Glomerular endothelial cell (primary cell): ENCODE measurements at regions not wholly inside any gene's neighbourhood (a gene's known extent, or its start where the extent isn't known, plus 50 kb on each side); places are given as distances from the start of the nearest gene placed in this dataset.

ENCODE experiments used
- DNase-seq: peaks from one replicate; pipeline ENCODE4 v3.0.0-alpha.2; 2011; ENCODE audit warnings: low read depth, low spot score; ENCODE audit errors: extremely low read depth

DNA sequence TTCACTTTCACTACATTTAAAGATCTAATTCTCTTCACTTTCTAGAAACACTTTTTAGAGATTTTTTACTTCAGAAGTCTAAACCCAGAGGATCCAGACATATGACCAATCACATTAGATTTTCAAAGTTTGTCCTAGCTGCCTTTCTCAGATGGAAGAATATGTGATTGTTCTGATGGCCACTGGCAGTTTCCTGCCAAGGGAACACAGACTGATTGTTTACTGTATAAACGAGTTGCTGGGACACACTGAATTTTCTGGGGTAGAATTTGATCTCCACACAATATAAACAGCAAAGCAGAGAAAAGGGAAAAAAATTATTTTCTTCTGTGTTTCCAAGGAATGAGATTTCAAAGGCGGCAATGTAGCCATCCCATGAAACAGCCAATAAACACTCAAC is 480.0 kb downstream of the TOX3 start:
- no peak for DNase-seq

DNA sequence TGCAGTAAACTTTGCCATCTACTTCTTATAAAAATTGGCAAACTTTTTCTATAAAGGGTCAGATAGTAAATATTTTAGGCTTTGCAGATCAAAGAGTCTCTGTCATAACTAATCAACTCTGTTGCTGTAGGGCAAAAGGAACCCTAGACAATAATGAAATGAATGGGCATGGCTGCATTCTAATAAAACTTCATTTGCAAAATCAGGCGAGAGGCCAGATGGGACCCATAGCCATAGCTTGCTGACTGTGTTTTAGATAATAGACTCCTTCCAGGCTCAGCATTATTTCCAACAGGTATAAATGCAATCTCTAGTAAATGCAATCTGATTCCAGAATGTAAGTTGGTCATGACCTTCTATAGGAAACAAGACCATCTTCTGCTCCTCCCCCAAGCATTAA is 490.7 kb downstream of the TOX3 start:
- no peak for DNase-seq

DNA sequence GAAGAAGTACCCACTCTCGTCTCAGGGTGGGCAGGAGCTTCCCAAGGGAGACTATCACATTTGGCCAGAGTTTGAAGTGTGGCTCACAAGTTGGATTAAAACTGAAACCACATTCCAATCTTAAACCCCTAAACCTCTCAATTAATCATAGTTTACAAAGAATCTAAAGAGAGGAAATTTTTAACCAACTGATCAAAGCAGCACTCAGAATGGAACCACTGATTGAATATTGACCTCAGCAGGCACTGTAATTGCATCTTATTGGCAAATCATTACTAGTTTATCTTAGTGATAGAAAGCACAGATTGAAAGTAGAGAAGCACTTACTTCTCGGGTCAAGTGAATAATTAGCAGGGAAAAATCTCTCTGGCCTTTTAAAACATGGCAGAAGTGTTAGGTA is 491.6 kb downstream of the TOX3 start:
- no peak for DNase-seq

DNA sequence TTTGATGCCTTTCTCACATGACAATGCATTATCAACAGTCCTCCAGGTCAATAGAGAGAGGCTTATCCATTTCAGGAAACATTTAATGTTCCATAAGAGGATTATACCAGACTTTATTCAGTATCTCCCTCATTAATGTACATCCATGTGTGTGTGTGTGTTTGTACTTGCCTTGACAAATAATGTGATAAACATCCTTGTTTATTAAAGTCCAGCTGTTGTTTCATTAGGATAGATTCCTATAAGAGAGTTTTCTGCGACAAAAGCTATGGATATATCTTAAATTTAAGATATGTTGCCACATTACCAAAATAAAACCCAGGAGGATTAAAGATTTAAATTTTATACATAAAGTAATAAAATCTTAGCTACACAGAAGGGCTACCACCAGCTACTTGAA is 492.6 kb downstream of the TOX3 start:
- DNase-seq = no peak

DNA sequence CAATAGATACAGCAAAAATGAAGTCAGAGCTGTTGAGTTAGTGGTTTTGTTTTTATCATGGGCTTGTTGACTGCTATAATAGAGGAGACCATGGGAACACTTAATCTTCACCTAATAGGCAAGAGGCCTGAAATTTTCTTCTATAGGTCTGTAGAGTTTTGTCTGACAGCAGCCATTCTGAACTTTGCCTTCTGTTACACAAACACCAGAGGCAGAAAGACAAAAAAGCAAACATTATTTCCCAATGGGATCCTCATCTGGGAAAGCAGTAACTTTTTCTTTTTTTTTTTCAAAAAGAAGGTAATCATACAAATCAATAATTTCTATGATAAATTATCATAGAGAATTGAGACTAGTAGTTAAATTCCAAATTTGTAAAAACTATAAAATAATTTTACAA is 494.1 kb downstream of the TOX3 start:
- no peak for DNase-seq

DNA sequence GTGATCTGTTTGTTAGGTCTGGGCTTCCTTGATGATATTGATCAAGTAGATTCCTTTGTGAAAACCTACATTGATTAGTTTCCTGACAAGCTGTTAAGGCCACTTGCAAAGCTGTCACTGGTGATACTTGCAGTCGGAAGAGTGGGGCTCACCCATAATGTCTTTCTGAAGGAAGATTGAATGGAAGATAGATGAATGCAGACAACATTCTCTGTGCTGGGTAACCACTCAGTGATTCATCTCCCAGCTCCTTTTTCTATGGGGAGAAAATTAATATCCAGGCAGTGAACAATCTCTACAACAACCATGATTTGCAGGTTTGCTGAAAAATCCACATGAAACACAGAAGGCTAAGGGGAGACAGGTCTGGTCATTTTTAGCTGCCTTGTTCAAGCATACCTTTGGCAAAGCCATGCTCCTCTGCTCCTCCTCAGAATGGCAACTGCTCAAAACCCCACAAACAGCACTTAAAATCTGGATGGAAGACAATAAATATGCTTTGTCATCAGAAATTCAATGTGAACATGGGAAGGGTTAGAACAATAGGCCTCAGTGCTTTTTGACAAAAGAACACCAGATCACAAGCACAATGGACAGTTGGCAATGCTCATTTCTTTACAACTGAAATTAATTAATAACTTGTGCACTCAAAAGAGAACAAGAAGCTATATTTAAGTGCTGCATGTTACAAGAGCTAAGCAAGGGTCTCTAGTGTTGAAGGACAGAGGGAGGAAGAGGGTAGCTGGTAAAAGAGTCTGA is 495.4 kb downstream of the TOX3 start:
- DNase-seq = no peak

DNA sequence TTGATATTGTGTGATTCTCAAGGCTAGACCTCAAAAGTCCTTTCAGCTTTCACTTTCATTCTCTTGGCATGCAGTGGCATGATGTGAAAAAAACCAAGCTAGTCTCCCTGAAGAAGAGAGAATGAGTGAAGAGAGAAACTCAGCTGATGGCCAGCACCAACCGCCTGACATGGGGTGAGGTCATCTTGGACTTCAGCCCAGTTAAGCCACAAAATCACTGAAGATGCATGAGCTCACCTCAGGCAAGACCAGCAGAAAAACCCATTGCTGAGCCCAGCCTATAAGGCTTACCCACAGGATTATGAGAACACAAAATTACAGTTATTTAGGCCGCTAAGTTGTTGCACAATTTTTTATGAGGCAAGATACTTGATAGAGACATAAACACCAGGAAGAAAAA is 496.5 kb downstream of the TOX3 start:
- DNase-seq = no peak

DNA sequence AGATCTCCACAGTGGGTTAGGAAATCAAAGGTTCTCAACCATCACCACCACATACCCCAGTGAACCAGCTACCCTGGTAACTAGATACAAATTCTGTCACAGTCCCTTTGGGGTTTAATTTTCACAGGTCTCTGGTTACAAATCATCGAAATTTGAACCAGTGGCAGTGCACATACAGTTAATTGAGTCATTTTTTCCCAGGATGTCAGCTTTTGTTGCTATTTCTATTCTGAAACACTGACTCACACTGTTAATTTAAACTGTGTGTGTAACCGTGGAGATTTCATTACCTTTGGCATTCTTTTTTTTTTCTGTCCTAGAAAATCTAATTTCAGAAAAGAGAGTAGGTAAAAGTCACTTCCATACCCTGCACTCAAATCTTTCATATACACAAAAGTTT is 511.5 kb downstream of the TOX3 start:
- DNase-seq = no peak

DNA sequence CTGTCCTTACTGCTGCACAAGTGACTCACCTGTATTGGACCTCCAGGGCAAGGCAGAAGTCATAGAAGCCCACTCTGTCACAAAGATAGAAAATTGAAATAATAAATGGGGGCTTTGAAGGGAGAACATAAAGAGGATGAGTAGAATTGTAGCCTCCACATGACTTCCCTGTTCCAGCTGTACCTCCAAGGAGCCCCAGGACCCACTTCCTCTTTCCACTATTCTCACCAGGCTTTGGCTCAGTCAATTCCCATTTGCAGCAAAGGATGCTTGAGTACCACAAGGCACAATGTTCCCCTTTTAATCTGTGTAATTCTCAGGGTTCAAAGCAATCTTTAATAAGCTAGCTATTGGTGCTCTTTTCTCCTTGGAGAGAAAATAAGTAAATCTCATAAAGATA is 512.1 kb downstream of the TOX3 start:
- no peak for DNase-seq

DNA sequence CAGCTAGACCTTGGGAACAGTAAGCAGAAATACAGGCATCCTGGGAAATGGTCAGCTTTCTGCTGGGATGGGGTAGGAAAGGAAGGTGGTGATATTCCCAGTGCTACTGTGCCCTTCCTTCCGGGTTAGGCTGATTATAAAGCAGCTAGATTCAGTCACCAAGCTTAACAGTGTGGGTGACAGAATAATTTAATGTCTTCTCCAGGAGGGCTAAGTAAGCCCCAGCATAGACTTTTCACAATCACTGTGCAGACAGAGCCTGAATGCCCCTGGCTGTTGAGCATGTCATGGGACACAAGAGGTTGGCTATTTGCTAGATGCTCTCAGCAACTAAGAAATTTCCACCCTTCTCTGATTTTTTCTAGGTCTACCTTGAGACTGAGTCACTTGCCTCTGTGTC is 513.0 kb downstream of the TOX3 start:
- no peak for DNase-seq

DNA sequence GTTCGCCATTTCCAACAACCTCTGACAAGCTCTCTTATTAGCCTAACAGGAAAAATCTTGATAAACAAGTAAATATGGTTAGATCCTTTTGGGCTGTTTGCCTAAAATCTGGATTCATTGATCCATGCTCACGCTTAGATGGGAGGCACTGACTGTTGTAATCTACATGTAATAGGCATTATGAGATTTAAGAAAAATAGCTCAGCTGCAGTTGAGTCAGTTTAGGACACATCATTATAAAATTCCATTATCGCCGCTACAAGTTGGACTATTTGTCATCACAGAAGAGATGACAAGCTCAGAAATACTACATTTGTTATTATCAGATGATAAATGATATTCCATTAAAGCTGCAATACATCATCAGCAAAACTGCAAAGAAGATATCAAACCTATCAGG is 524.0 kb downstream of the TOX3 start:
- DNase-seq = no peak

DNA sequence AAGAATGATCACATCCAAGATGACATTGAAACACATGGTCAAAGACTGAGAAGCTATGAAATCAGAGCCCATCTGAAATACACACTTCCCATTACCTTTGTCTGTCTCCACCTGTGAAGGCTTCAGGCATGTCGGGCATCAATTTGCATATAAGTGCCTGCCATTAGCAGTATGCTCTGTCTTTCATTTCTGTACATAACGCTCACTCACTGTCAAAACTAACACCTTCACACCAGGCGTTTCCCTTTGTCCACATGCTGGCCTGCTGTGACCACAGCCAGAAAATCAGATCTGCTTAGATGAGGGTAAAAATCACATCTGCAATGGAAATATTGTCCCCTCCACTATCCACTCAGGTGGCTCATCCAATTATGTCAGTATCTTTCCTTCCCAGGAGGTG is 524.8 kb downstream of the TOX3 start:
- no peak for DNase-seq

DNA sequence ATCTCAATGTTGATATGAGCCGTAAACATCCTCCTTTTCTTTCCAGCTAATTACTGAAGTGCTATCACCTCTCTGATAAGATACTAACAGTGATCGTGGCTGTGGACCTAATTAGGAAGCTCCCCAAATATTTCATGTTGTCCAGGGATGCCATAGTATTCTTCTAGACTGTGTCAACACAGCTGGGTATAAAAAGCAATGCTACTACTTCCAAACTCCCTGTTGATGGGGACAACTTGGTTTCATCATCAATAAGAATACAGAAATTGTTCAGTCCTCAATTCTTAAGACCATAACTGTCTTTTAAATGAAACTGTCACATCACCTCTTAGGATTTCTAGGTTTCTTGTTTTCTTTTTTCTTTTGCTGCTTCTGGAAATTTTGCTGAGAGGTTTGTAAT is 530.6 kb downstream of the TOX3 start:
- no peak for DNase-seq

DNA sequence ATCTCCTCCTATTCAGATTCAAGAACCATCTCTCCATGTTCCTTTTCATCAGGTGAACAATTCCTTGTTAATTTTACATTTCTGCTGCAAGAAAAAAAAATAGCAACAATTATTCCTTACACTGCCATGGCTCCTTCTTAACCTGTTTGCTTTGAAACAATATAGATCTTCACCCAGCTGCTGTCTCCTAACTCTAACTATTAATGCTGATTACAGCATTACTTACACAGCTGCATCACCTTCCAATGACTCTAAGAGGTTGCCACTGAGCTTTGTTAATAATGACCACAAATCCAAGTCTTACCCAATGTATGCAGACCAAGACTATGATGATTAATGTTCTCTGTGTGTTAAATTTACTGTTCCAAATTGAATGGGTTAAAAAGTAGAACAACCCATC is 541.4 kb downstream of the TOX3 start:
- DNase-seq = no peak

DNA sequence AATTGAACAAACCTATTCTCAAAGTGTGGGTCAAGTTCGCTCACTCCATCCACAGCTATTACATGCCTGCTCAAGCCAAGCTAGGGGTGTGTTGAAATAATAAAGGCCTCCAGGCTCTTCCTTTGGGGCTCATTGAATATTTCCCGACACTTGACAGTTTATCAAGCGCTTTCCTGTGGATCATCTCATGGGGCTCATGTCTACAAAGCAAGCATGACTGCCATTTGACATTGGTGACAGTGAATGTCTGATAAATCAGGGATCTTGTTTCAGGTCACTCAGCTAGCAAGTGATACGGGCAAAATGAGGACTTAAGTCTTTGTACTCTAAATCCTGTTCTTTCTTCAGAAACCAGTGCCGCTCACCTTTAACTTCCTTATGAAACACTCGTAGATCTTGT is 542.6 kb downstream of the TOX3 start:
- DNase-seq = no peak

DNA sequence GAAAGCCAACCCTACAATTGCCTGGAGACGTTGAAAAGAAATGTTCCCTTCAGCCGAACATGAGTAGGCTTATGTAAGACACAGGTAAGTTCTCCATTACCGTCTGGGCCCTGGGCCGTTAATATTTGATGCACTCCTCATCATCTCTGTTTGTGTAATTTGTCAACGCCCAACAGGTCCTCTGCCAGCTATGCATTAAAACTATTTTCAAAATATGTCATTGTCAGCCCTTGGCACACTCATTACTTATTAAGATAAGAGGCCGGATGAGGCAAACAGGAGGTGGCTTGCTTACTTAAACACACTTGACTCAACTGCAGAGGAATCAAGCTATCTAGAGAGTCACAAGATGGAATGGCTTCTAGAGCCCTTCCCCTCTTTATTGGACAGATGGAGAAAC is 544.9 kb downstream of the TOX3 start:
- DNase-seq = no peak

DNA sequence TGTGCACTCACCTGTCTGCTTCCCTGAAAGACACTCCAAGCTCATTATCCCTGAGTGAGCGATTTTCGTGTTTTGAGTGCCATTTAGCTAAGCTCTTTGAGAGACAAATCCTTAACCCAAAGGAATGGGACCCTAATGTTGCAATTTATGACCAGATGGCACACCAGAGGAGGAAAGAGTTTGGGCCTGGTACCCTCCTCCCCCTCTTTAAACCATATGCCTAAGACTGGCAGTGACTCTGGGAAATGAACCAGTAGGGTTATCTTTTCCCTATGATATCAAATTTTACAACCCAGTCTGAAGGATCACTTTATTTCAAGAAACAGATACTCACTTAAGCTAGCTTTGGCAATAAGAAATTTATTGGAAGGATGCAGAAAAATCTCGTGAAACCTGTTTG is 550.4 kb downstream of the TOX3 start:
- DNase-seq = no peak

DNA sequence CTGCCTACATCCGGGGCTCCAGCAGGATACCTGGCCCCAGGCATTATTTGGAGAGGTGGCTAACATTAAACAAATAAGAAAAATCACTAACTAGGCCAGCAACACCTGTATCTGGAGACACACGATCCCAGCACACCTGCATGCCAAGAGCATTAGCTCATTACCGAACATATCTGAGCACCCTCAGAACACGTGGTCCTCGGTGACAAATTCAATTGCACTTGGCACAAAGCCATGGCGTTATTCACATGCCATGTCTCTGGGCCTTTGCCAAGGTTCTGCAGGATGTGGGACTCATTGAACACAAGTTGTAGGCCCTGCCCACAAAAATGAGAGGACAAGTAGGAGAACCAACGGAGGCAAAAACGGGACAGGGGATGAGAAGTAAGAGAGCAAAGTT is 552.3 kb downstream of the TOX3 start:
- no peak for DNase-seq

DNA sequence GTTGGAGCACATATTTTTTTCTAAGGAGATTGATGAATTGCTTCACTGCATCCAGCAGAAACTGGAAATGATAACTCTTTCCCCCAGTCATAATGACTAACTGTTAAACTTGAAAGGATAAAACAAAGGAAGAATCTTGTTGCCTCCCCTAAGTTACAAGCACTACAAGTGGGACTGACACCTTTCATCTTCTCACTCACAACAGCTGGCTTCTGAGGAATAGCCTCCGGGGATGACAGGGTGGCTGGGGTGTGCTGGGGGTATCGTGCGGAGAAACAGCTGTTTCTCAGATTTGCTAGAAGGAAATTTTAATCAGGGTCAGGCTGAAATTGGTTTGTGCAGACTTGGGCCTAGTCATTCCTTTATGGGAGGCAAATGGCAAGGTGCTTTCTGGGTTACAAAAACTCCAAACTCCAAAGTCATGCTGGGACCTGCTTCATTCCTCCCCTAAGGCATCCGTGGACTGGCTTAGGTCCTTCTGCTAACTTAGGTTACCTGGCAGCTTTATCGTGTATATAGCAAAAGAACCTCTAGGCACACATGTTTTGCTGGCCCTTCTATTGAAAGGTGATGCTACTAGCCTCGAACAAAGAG is 557.2 kb downstream of the TOX3 start:
- DNase-seq = no peak

DNA sequence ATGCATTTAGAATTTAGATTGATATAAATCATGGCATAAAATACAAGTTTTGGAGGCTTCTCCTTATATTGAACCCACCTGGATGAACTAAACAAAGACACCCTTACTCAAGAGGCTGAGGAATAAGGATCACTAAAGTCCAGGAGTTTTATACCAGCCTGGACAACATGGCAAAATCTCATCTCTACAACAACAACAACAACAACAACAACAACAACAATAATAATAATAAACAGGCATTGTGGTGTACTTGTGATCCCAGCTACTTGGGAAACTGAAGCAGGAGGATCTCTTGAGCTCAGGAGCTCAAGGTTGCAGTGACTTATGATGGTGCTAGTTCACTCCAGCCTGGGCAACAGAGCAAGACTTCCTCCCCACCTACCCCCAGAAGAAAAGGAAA is 558.0 kb downstream of the TOX3 start:
- DNase-seq = no peak

DNA sequence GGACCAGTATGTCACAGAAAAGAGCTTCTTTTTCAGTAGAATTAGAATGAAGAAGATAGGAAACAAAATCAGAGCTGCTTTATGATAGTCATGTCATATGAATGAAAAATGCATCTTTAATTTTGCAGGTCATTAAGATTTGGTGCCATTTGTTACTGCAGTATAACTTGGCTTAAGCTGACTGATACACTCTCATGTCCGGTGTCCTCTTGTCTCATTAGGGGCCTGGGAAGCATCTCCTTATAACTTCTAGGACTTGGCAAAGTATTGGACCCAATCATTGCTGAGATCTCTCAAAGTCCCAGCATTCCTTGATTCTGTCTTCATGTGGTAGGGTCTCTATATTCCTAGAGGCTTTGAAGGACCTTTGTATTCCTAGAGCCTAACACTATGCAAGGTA is 559.4 kb downstream of the TOX3 start:
- no peak for DNase-seq

DNA sequence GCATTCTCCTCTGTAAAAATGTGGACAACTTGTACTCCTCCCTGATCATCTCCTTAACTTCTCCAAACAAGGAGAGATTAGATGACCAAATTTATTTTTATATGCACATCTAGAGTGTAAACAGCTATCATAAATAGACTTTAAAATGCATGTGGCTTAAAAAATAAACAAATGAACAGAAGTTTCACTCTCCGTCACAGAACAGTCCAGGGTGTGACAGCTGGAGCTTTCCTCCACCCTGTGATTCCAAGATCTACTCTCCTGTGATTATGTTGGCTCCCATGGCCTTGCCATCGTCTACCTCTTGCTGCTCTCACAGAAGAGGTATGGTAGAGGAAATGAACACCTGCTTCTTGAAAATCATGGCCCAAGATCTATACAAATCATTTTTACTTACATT is 560.2 kb downstream of the TOX3 start:
- no peak for DNase-seq

DNA sequence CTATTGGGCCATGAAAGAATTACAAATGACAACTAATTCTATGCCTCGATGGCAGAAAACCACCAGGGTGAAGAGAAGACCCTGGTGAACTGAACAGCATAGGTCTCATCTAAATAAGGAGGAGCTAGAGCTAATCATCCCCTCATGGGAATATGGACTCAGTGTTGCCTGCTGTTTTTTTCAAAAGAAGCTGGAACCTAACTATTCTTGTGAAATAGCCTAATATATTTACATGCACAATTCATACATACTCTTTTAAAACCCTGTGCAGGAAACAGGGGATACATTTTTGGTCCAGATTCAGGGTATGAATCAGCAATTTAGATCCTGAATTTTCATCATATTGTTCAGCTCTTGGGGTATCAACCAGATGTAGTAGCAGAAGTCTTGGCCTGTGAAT is 560.6 kb downstream of the TOX3 start:
- no peak for DNase-seq
